NK-92 treated with Interleukin-12 subunit alpha and Interleukin-12 subunit beta, amount 100 ng/mL, for 24 hours (cell line): ENCODE measurements at regions not wholly inside any gene's neighbourhood (a gene's known extent, or its start where the extent isn't known, plus 50 kb on each side); places are given as distances from the start of the nearest gene placed in this dataset.
"Not testable (repeated sequence)": the region's sequence is repeated elsewhere in the genome, so short reads cannot be mapped to it uniquely, and the experiment has no call there.

Experiments
- DNase-seq: peaks from one replicate; lab custom pipeline; 2025; lab: John Stamatoyannopoulos, UW

DNA sequence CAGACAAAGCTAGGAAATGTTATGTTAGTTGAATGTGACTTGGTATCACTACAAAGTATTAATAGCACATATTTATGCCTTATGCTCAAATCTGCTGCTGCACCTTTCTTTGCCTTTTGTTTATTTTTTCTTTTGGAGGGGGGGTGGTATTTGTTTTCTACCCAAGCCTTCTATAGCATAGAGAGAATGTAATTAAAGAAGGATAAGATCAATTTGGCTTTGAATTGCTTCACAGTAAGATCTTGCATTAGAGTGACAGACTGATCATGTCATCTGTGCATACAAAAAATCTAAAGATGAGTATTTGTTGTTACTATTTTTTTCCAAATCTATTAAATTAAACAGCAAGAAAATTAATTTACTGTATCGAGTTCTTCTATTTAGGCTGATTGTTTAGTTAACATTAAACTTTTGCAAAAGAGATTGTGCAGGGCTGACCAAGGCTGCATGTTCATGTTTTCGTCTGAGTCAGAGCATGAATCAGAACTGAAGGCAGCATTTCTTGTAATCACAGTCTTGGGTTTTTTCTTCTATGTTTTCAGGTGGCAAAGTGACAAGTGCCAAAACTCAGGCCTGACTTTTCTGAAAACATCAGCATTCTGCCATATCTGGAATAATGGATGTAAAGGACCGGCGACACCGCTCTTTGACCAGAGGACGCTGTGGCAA, 1007.1 kb upstream of the WWC1 start:
- no peak for DNase-seq

DNA sequence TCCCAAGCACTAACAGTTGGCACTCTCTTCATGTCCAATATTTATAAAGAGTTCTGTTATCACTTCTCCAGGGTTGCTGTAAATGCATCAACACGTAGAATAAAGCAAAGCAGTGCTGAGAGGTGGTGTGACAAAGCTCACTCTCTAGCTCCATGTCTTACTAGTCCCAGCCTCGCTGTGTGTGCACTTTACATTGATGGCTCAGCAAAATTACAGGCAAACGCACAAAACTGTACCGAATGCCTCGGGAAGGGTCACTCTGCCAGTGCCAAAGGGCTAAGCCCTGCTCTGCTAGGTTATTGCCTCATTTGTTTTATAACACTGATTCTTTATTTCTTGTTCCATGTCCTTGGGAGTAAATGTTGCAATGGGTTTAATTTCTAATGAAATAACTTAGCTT, 1005.9 kb upstream of the WWC1 start:
- no peak for DNase-seq

DNA sequence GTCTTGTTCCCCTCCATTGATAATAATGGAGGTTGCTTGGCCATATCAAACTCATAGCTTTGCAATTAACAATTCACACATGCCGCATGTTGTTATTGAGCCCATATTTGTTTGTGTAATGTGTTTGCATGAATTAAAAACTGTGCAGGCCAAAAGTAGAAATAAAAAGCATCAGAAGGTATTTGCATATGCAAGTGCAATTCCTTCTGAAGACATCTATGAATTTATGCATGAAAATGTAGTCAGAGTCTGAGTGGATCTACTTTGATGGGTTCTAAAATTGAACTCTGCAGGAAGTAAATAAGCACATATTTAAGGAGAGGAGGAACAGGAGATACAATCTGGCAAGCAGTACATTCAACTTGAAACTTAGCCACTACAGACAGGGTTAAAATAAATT, 1004.6 kb upstream of the WWC1 start:
- no peak for DNase-seq

DNA sequence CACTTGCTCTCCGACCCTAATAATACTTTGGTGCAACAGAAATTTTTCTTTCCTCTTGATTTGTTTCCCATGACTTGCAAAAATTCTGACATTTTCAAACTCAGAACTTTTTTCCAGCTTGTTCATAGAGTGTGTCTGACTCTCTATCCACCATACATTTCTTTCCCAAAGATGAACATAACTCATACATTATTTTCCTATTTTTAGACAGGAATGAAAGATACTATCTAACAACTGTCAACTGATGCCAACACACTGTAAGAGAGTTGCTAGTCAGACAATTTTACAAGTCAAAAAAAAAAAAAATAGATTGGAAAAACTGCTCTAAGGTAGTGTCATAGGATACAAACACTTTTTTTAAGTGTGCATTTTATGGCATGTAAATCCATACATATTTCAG, 1001.0 kb upstream of the WWC1 start:
- no peak for DNase-seq

DNA sequence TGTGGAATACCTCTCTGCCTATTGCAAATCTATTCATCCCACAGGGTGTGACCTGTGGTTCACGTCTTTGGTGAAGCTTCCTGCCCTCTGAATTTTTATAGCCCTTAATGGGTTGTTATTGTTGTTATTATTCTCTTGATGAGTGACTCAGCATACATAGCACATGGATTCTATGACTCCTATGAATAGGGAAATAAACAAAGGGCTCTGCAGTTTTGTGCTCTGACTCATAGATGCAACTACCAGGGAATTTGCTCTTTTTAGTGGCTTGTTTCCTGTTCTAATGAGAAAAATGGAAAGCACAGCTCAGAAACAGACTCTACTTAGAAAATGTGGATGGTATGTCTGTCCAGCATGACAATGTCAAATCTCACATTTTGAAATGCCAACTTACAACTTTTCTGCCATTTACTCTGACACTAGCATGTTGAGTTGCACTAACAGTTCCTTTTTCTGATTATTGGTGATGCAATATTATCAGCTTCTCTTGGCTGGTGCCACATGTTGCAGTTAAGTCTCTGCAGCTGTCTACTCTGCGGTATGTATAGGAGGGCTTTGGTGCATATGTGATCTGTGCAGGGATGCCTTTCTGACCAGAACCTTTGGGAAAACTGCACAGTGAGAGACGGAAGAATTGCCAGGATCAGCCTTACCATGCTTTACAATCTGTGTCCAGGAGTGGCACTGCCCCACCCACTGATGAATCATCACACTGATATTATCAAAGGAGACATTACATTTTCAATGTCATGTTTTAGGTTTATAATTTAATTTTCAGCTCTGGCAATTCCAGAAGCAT, 996.4 kb upstream of the WWC1 start:
- no peak for DNase-seq

DNA sequence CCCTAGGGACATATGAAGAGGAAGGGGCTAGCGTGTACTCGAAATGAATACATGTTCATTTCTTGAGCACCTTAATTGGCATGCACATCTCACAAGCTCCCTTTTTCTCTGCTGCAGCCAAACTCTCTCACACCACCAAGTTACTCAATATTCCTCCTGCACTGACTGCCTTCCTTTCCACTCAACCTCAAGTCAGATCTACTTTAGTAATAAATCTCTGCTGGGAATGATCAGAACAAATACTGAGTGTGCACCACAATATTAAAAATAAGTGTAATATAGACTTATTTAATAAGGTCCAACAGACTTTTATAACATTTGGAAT, 995.8 kb upstream of the WWC1 start:
- DNase-seq = no peak

DNA sequence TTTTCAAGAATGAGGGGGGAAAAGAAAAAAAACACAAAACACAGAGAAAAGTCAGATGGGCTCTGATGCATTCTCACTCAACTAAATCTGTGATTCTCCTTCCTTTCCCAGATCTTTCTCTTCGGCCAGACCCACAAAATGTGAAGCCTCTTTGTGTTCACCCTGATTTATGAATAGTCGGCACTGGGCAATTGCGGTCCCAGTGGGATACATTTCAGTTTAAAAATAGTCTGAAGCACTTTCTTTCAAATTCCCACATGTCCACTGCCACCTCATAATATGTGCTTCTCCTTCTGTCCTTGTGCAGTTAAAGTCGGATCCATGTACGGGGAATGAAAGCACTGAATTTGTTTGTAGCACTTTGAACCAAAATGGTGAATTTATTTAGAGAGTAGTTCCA, 995.4 kb upstream of the WWC1 start:
- no peak for DNase-seq

DNA sequence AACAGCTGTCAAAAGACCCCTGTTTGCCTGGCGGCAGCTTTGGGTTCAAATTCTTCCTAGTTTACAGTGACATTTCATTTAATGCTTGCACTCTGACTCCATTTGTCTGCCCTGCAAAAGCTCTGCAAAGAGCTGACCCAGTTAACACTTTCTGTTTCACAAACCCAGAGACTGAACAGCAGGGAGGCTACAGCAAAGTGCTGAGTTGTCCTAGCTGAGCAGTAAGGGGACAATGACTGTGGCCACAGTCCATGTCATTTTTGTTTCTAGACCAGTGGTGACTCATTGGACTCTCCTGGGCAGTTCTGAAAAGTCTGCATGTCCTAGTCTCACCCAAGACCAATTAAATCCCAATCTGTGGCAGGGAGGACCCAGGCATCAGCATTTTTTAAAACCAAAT, 994.8 kb upstream of the WWC1 start:
- DNase-seq = no peak

DNA sequence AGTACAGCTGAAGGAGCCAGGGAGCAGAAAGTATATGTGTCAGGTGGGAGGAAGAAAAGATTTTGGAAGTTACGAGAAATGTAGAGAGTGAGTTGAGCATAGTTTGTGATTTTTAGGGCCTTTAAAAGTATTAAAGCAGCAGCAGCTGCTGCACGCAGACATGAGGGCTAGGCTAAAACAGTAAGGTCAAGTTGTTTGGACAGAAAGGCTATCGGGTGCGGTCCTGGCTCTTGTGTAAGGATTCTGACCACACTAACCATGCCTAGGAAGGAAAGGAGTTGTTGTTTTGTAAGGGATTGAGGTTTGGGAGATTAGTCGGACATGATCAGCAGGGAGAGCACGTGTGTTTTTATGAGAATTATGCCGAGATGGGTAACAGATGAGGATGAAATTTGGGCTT, 991.6 kb upstream of the WWC1 start:
- DNase-seq = not testable (repeated sequence)

DNA sequence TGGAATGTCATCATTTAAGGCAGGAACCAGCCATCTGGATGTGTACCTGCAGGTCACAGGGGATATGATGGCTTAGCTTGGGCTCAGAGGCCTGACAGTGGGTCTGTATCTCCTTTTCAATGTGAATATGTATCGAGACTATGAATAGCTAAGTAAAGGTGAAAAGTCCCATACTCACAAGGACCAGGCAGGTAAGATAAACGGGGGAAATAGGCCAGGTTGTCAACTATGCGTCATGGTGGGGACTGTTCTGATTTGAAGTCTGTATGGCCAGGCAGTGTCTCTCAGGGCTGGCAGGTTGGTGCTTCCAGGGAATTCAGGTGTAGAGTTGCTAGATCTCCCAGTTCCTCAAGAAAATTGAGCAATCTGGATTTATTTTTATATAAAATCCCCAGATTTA, 987.9 kb upstream of the WWC1 start:
- DNase-seq = no peak

DNA sequence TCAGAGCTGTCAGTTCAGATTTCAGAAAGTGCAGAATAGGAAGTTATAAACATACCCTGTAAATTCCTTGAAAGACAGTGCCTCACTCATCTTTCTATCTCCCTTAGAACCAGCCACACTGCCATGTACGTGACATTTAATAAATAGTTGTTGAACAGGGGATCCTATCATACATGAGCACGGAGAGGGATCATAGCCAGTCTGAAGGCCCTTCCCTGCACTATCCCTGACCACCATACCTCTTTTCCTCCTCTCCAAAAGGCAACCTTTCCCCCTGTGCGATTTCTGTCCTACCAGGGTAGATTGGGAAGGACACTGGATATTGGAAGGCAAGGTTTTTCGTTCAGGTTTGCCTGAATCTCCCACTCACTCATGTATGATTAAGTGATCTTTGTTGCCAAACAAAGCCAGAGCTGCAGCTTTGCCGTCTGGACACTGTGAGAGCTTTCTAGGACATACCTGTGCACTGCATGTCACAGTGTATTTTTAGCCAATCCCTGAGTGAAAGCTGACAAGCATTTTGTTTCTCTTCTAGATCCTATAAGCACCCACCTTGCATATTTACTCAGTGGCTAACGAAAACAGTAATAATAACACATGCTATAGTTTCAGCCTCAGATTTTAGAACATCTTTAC, 986.5 kb upstream of the WWC1 start:
- DNase-seq = no peak

DNA sequence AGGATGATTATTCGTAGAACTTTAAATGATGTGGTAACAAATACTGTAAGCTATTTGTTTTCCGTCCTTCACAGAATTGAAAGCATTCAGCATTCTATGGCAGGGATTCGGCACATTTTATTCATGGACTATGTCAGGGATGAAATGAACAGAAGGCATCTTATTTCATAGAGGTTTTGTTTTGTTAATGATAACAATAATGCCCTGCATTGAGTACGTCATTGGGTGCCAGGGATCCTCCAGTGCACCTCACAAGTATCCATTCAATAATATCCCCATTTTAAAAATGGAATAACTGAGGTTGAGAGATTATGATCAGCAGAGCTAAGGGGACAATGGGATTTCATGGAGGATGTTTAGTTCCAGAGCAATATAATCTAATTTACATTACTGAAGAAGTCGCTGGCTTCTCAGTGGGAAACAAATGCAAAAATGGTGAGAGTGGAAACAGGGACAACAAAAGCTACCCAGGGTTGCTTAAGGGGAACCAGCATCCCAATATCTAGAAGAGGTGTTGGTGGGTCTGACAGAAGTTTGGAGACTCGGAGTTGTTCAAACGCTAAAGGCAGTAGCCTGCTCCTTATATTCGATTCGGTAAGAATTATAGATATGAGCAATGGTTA, 985.7 kb upstream of the WWC1 start:
- no peak for DNase-seq

DNA sequence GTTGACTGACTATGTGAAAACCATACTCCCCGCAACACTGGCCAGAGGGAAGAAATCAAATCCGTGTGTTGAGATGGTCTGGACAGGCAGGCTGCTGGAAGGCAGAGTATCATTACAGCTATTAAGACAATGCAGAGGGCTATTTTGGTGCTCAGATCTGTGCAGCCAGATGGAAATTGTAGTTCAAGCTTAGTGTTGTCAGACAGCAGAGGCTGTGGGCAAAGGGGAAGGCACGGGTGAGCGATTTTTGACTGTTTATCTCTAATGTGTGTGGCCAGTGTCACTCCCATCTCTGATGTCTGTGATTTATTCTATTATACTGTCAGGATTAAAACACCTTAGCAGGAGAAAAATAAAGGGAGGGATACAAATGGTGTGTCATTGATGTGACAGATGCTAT, 984.4 kb upstream of the WWC1 start:
- DNase-seq = no peak

DNA sequence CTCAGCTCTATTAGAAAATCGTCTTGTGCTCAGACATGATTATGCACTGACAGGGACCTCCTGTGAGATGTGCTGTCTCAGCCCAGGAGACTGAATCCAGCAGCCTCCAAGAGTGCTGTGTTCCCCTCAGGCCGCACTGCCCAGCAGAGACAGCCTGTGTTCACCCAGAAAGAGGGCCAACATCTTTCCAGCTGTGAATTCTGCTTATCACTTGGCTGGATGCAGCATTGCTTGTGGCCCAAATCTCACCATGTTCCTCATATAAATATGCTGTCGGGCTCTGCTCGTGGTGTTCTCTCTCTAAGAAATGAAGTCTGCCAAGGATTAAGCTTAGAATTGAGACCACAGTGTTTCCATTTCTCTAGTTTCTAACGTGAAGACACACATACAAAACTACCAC, 983.0 kb upstream of the WWC1 start:
- no peak for DNase-seq

DNA sequence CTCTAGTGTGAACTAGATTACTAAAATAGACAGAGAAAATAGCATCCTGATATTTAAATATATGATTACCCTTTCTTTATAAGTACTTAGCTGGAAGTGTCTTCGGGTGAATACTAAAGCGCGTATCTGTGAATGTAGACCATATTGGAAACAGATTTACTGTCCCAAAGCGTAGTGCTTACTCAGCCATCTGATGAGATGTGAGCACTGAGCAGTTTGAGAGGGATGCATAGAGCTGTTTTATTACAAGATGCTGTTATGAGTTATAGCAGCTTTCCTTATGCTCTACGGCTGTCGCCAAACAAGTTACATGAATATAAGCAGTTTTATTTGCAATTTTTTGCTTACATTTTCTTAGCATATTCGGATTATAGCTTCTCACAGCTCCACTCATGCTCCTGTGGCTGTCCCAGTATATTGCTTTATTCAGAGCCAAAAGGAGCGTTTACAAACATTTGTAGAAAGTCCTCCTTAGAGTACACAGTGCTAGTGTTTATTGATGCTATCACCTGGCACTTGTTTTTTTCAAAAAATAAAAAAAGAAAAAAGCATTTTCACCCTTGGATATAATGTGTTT, 981.4 kb upstream of the WWC1 start:
- DNase-seq = no peak

DNA sequence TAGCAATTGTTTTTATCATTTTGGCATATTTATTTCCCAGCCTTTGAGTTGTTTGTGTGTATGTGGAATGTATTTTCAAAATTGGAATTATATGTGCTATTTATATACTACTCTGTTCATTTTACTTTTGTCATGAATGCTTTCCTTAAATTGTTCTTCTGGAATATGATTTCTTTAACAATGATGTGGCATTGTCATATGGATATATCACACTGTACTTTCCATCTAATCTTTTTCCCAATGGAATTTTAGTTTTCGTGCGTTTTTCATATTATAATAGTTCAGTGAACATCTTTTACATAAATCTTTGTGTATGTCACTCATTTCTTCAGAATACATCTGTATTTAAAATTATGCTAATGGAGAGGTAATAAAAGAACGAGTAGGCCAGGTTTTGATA, 980.1 kb upstream of the WWC1 start:
- DNase-seq = no peak

DNA sequence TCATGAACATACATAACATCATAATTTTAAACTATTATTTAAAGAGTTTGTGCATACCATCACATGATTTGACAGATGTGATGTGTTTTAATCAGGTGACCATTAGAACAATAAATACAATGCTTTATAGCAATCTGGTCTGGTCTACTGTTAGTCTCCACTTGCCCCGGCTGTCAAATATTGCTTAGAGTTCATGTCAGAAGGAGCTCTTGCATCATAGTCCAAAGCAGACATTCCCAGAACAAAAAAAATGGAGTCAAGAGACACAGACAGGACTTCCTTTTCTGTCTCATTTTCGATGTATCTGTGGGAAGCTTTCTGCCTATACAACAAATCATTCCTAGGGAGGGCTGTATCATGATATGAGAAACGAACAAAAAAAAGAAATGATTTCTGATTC, 979.2 kb upstream of the WWC1 start:
- no peak for DNase-seq

DNA sequence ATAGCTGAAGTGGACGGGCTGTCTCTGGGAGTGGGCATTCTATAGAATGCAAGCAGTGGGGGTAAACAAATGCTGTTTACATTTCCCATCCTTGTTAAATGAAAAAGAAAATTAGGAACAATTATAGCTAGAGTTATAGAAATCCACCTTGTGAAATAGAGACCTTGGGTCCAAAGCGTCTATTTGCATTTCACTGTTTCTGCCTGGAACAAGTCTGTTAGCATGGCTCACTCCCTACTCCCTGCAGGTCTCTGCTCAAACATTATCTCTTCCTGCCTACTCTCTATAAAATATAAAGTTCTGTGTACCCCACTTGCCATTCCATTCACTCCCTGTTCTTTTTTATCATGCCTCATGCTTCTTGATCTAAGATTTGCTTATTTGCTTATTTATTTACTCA, 975.7 kb upstream of the WWC1 start:
- DNase-seq = no peak

DNA sequence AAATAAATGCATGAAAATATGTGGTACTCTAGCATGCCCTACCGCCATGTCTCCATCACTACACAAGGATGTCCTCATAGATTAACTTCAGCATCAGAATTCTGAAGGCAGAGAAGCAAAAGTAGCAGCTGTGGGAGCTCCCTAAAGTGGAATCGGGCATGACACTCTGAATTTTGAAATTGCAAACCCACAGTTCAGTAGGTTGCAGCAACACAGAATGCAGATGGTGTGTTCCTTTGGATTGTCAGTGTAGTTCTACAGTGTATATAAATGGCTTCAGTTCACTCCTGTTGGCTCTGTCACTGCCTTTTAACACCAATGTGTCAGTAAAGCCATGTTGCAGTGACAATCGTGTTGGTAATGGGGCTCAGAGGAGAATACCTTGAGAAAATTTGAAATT, 973.6 kb upstream of the WWC1 start:
- no peak for DNase-seq

DNA sequence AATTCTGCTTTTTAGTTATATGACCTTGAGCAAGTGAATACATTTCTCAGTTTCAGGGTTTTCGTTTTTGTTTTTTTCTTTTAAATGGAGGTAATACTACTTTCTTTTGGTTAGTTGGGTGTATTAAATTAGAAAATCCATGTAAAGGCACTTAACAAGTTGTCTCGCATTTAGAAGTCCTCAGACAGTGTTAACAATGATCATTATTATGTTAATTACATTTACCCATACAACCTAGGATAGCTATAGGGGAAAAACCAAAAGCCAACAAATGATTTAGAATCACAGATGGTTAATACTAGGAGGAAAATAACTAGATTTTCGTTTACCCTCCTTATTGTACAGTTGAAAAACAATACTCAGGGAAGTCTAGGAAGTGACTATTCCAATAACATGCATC, 972.2 kb upstream of the WWC1 start:
- DNase-seq = no peak

DNA sequence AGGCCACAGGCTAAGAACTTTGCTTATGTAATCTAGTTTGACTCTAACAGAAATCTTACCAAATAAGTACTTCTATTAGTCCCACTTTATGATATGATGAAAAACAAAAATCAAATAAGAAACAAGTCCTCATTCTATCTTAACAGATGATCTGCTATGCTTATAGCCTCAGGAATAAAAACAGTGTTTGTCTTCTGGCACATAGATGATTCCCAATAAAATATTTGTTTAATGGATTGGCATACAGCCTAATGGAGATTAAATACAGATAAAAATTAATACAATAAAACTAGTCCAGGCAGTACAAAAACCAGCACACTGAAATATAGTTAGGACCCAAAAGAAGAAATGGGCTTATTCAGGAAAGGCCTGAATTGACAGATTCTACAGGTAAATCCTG, 971.4 kb upstream of the WWC1 start:
- DNase-seq = no peak

DNA sequence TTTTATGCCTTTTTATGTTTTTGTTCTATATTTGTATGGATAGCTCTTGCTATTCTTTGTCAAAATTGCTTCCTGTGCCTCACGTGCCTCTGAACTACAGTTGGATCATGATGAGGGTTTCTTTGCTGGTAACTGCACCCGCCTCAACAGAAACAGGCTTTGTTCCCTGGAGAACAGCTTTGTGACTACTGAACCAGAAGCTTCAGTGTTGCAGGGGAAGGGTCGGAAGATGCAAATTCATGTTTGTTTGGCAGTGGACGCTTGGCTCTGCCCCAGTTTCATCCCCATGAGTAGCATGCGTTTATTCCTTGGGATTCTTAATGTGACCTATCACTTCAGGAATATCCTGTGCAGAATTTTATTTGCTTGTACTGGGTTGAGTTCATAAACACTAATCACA, 959.1 kb upstream of the WWC1 start:
- DNase-seq = no peak

DNA sequence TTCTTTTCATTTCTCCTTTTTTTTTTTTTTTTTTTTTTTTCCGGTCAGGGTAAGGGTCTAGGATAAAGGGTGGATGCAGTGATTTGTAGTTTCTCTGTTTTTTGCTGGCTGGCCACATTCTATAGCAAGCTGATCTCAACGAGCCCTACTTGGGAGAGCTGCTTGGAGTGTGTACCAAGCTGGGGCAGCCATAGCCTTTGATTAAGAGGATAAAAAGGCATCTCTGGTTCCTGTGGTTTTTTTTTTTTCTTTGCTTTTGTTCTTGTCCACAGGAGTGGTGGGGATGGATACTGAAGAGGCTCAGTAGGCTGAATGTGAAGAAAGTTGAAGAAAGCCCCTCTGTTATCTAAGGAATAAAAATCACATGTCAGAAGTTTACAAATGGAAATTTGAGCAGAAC, 955.3 kb upstream of the WWC1 start:
- no peak for DNase-seq
